ENCODE measurements at regions not wholly inside any gene's neighbourhood (a gene's known extent, or its start where the extent isn't known, plus 50 kb on each side); places are given as distances from the start of the nearest gene placed in this dataset.

DNA sequence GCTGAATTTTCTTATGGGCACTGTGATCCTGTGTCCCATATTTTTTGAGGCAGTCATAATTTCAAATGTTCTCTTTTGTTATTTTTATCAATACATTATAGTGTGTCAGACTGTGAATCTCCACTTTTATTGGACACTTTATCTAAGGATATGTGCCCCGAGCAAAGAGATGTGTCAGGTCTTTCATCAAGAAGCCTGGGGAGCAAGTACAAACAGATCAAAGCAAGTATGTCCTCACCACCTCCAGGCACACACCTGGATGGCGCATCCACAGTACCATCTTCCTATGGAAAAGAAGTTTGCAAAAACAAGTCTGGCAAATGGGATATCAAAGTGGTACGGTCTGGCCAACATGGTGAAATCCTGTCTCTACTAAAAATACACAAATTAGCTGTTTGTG, 81.0 kb upstream of the ZNF236 start:
- peaks cover 42% of the 10 kb centered on the region for H3K9me3 Mint-ChIP-seq
- CTCF ChIA-PET, result no interaction called here
- no peaks in the 10 kb centered on the region for H3K4me1 Mint-ChIP-seq
- POLR2A ChIA-PET, result interaction anchor here (0.6 kb wide), 1 partner anchor 903 kb away, joined by 3 read pairs; no protein-coding TSS in a partner anchor
- H3K27me3 Mint-ChIP-seq (ENCODE audit: low read depth), result no peaks in the 10 kb centered on the region; the same call in 1 of the 2 replicates
- TF ChIP-seq NR3C1 (CRISPR knock-in tag; conservative IDR thresholded peaks at IDR 0.05; ENCODE audit: low read depth) (no peak), SMAD4 (CRISPR knock-in tag; IDR thresholded peaks at IDR 0.05) (no peak), NFYB (CRISPR knock-in tag; conservative IDR thresholded peaks at IDR 0.05; ENCODE audit: low read depth) (no peak), IRF2 (CRISPR knock-in tag; IDR thresholded peaks at IDR 0.05; ENCODE audit: borderline replicate concordance, low read depth) (no peak)
- TF ChIP-seq, protein P1, sequence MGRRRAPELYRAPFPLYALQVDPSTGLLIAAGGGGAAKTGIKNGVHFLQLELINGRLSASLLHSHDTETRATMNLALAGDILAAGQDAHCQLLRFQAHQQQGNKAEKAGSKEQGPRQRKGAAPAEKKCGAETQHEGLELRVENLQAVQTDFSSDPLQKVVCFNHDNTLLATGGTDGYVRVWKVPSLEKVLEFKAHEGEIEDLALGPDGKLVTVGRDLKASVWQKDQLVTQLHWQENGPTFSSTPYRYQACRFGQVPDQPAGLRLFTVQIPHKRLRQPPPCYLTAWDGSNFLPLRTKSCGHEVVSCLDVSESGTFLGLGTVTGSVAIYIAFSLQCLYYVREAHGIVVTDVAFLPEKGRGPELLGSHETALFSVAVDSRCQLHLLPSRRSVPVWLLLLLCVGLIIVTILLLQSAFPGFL (CRISPR knock-in tag; IDR thresholded peaks at IDR 0.05; ENCODE audit: borderline replicate concordance), result no peak
- TF ChIP-seq, protein P2, sequence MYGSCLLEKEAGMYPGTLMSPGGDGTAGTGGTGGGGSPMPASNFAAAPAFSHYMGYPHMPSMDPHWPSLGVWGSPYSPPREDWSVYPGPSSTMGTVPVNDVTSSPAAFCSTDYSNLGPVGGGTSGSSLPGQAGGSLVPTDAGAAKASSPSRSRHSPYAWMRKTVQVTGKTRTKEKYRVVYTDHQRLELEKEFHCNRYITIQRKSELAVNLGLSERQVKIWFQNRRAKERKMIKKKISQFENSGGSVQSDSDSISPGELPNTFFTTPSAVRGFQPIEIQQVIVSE (CRISPR knock-in tag; IDR thresholded peaks at IDR 0.05; ENCODE audit: borderline replicate concordance), result no peak
- TF ChIP-seq, protein P3, sequence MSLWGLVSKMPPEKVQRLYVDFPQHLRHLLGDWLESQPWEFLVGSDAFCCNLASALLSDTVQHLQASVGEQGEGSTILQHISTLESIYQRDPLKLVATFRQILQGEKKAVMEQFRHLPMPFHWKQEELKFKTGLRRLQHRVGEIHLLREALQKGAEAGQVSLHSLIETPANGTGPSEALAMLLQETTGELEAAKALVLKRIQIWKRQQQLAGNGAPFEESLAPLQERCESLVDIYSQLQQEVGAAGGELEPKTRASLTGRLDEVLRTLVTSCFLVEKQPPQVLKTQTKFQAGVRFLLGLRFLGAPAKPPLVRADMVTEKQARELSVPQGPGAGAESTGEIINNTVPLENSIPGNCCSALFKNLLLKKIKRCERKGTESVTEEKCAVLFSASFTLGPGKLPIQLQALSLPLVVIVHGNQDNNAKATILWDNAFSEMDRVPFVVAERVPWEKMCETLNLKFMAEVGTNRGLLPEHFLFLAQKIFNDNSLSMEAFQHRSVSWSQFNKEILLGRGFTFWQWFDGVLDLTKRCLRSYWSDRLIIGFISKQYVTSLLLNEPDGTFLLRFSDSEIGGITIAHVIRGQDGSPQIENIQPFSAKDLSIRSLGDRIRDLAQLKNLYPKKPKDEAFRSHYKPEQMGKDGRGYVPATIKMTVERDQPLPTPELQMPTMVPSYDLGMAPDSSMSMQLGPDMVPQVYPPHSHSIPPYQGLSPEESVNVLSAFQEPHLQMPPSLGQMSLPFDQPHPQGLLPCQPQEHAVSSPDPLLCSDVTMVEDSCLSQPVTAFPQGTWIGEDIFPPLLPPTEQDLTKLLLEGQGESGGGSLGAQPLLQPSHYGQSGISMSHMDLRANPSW (CRISPR knock-in tag; conservative IDR thresholded peaks at IDR 0.05; ENCODE audit: low read depth), result no peak
- TF ChIP-seq, protein P4, sequence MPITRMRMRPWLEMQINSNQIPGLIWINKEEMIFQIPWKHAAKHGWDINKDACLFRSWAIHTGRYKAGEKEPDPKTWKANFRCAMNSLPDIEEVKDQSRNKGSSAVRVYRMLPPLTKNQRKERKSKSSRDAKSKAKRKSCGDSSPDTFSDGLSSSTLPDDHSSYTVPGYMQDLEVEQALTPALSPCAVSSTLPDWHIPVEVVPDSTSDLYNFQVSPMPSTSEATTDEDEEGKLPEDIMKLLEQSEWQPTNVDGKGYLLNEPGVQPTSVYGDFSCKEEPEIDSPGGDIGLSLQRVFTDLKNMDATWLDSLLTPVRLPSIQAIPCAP (CRISPR knock-in tag; IDR thresholded peaks at IDR 0.05), result no peak
- TF ChIP-seq, protein P5, sequence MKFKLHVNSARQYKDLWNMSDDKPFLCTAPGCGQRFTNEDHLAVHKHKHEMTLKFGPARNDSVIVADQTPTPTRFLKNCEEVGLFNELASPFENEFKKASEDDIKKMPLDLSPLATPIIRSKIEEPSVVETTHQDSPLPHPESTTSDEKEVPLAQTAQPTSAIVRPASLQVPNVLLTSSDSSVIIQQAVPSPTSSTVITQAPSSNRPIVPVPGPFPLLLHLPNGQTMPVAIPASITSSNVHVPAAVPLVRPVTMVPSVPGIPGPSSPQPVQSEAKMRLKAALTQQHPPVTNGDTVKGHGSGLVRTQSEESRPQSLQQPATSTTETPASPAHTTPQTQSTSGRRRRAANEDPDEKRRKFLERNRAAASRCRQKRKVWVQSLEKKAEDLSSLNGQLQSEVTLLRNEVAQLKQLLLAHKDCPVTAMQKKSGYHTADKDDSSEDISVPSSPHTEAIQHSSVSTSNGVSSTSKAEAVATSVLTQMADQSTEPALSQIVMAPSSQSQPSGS (CRISPR knock-in tag; IDR thresholded peaks at IDR 0.05; ENCODE audit: borderline replicate concordance, low read depth), result no peak
- ATAC-seq (no peak), DNase-seq (ENCODE audit: low spot score) (no peak)
- no peak overlapping the region for H3K27ac Mint-ChIP-seq
- peaks cover 15% of the 10 kb centered on the region for H3K36me3 Mint-ChIP-seq
- H3K4me3 Mint-ChIP-seq, result no peak overlapping the region

DNA sequence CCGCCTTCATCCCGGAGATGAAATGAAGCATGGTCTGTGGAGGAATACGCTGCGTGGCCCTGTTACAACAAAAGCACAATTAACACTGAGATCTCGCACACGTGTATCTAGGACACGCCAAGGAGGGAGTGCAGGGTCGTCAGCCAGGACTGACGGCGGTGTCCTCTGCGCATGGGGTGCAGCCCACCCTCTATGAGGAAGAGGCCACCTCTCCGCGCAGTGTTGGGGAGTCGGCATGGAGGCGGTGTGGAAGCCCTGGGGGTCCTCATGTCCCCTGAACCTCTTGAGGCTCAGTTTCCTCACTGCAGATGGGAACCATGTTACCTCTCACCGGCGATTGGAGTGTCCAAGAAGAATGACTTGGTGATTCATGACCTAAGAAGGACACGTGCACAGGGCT, 86.0 kb upstream of the ZNF236 start:
- no peak for DNase-seq (ENCODE audit: low spot score)
- TF ChIP-seq, protein P6, sequence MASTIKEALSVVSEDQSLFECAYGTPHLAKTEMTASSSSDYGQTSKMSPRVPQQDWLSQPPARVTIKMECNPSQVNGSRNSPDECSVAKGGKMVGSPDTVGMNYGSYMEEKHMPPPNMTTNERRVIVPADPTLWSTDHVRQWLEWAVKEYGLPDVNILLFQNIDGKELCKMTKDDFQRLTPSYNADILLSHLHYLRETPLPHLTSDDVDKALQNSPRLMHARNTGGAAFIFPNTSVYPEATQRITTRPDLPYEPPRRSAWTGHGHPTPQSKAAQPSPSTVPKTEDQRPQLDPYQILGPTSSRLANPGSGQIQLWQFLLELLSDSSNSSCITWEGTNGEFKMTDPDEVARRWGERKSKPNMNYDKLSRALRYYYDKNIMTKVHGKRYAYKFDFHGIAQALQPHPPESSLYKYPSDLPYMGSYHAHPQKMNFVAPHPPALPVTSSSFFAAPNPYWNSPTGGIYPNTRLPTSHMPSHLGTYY (CRISPR knock-in tag; IDR thresholded peaks at IDR 0.05), result no peak
- TF ChIP-seq, protein P7, sequence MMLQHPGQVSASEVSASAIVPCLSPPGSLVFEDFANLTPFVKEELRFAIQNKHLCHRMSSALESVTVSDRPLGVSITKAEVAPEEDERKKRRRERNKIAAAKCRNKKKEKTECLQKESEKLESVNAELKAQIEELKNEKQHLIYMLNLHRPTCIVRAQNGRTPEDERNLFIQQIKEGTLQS (CRISPR knock-in tag; conservative IDR thresholded peaks at IDR 0.05), result no peak
- TF ChIP-seq, protein P8, sequence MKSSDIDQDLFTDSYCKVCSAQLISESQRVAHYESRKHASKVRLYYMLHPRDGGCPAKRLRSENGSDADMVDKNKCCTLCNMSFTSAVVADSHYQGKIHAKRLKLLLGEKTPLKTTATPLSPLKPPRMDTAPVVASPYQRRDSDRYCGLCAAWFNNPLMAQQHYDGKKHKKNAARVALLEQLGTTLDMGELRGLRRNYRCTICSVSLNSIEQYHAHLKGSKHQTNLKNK (CRISPR knock-in tag; IDR thresholded peaks at IDR 0.05), result no peak
- TF ChIP-seq, protein P9, sequence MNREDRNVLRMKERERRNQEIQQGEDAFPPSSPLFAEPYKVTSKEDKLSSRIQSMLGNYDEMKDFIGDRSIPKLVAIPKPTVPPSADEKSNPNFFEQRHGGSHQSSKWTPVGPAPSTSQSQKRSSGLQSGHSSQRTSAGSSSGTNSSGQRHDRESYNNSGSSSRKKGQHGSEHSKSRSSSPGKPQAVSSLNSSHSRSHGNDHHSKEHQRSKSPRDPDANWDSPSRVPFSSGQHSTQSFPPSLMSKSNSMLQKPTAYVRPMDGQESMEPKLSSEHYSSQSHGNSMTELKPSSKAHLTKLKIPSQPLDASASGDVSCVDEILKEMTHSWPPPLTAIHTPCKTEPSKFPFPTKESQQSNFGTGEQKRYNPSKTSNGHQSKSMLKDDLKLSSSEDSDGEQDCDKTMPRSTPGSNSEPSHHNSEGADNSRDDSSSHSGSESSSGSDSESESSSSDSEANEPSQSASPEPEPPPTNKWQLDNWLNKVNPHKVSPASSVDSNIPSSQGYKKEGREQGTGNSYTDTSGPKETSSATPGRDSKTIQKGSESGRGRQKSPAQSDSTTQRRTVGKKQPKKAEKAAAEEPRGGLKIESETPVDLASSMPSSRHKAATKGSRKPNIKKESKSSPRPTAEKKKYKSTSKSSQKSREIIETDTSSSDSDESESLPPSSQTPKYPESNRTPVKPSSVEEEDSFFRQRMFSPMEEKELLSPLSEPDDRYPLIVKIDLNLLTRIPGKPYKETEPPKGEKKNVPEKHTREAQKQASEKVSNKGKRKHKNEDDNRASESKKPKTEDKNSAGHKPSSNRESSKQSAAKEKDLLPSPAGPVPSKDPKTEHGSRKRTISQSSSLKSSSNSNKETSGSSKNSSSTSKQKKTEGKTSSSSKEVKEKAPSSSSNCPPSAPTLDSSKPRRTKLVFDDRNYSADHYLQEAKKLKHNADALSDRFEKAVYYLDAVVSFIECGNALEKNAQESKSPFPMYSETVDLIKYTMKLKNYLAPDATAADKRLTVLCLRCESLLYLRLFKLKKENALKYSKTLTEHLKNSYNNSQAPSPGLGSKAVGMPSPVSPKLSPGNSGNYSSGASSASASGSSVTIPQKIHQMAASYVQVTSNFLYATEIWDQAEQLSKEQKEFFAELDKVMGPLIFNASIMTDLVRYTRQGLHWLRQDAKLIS (CRISPR knock-in tag; IDR thresholded peaks at IDR 0.05; ENCODE audit: borderline replicate concordance), result no peak
- TF ChIP-seq, protein P10, sequence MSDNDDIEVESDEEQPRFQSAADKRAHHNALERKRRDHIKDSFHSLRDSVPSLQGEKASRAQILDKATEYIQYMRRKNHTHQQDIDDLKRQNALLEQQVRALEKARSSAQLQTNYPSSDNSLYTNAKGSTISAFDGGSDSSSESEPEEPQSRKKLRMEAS (CRISPR knock-in tag; IDR thresholded peaks at IDR 0.05), result no peak
- no peak for TF ChIP-seq ETV6 (CRISPR knock-in tag; IDR thresholded peaks at IDR 0.05)
- TF ChIP-seq, protein P11, sequence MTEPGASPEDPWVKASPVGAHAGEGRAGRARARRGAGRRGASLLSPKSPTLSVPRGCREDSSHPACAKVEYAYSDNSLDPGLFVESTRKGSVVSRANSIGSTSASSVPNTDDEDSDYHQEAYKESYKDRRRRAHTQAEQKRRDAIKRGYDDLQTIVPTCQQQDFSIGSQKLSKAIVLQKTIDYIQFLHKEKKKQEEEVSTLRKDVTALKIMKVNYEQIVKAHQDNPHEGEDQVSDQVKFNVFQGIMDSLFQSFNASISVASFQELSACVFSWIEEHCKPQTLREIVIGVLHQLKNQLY (CRISPR knock-in tag; IDR thresholded peaks at IDR 0.05), result no peak

More for the DNA sequence above, 86.0 kb upstream of the ZNF236 start:
- no peak for ATAC-seq
- H3K9me3 Mint-ChIP-seq, result peaks cover 23% of the 10 kb centered on the region
- H3K27me3 Mint-ChIP-seq (ENCODE audit: low read depth), result no peaks in the 10 kb centered on the region
- H3K4me1 Mint-ChIP-seq, result peaks cover 15% of the 10 kb centered on the region
- CTCF ChIA-PET, result no interaction called here
- no peak overlapping the region for H3K4me3 Mint-ChIP-seq
- POLR2A ChIA-PET, result no interaction called here
- H3K27ac Mint-ChIP-seq, result no peak overlapping the region
- H3K36me3 Mint-ChIP-seq, result no peaks in the 10 kb centered on the region
